GM23248 (cell line): ENCODE measurements at regions not wholly inside any gene's neighbourhood (a gene's known extent, or its start where the extent isn't known, plus 50 kb on each side); places are given as distances from the start of the nearest gene placed in this dataset.

Source experiments
- DNase-seq: peaks from one replicate; pipeline ENCODE4 v3.0.0-alpha.2; 2015
- H2AFZ ChIP-seq: fragments of 200-600 bp; sonication (generic); 2 replicates; pipeline ENCODE4 v1.6.1; 2016; ENCODE audit warnings: antibody characterized with exemption
- H3F3A ChIP-seq: fragments of 200-600 bp; sonication (generic); 2 replicates; pipeline ENCODE4 v1.6.1; 2016; ENCODE audit warnings: mild to moderate bottlenecking, antibody characterized with exemption, mixed run types; ENCODE audit not compliant: insufficient read depth
- H3K27ac ChIP-seq: fragments of 200-600 bp; sonication (generic); 2 replicates; pipeline ENCODE4 v1.5.1; 2016; ENCODE audit warnings: mild to moderate bottlenecking
- H3K27me3 ChIP-seq: fragments of 200-600 bp; sonication (generic); replicated peaks from 2 replicates; pipeline ENCODE4 v1.6.1; 2016; ENCODE audit warnings: mild to moderate bottlenecking; ENCODE audit not compliant: insufficient read depth
- H3K36me3 ChIP-seq: fragments of 200-600 bp; sonication (generic); 2 replicates; pipeline ENCODE4 v1.6.1; 2016; ENCODE audit warnings: low read depth, mild to moderate bottlenecking
- H3K4me1 ChIP-seq: fragments of 200-600 bp; sonication (generic); 2 replicates; pipeline ENCODE4 v1.6.1; 2016; ENCODE audit warnings: mild to moderate bottlenecking; ENCODE audit not compliant: insufficient read depth
- H3K4me2 ChIP-seq: fragments of 200-600 bp; sonication (generic); one replicate; pipeline ENCODE4 v1.6.1; 2016; ENCODE audit warnings: mild to moderate bottlenecking; ENCODE audit not compliant: unreplicated experiment
- H3K4me3 ChIP-seq: fragments of 200-600 bp; sonication (generic); 2 replicates; pipeline ENCODE4 v1.5.1; 2016; ENCODE audit warnings: mild to moderate bottlenecking
- H3K79me2 ChIP-seq: fragments of 200-600 bp; sonication (generic); 2 replicates; pipeline ENCODE4 v1.6.1; 2016; ENCODE audit warnings: mild to moderate bottlenecking; ENCODE audit not compliant: insufficient read depth
- H3K9ac ChIP-seq: fragments of 200-600 bp; sonication (generic); 2 replicates; pipeline ENCODE4 v1.6.1; 2016; ENCODE audit warnings: mild to moderate bottlenecking
- H3K9me2 ChIP-seq: fragments of 200-600 bp; sonication (generic); 2 replicates; pipeline ENCODE4 v1.6.1; 2016; ENCODE audit warnings: mixed run types, mild to moderate bottlenecking, moderate library complexity; ENCODE audit not compliant: insufficient read depth
- H3K9me3 ChIP-seq: fragments of 200-600 bp; sonication (generic); one replicate; pipeline ENCODE4 v1.6.1; 2017; ENCODE audit warnings: low read depth
- H4K20me1 ChIP-seq: fragments of 200-600 bp; sonication (generic); 2 replicates; pipeline ENCODE4 v1.6.0; 2016; ENCODE audit not compliant: insufficient read depth
- EZH2 ChIP-seq: fragments of 200-600 bp; sonication (generic); IDR thresholded peaks from 2 replicates; pipeline ENCODE4 v1.6.1; 2018; ENCODE audit warnings: antibody characterized with exemption, mild to moderate bottlenecking; ENCODE audit not compliant: insufficient read depth, poor library complexity, severe bottlenecking
- EZH2phosphoT487 ChIP-seq: fragments of 200-600 bp; sonication (generic); IDR thresholded peaks from 2 replicates; pipeline ENCODE4 v1.6.1; 2018; ENCODE audit warnings: antibody characterized with exemption, moderate library complexity, mild to moderate bottlenecking, low read depth; ENCODE audit not compliant: insufficient read depth
- WGBS, 2 experiments: methylation state at CpG; one replicate each; pipeline ENCODE4 v1.1.6; 2015 to 2017; ENCODE audit warnings: low lambda C conversion rate in 2 of 2, low coverage in 1 of 2; ENCODE audit errors: missing lambda C conversion rate in 2 of 2; 5-methylcytosine and 5-hydroxymethylcytosine counted together
- in situ Hi-C: fragments of 300-500 bp; cut with MboI; formaldehyde crosslinking; loops from 2 replicates; pipeline ENCODE4 v1.15.0; 2020

- peaks cover 5% of the 10 kb centered on the region for H3K9me3 ChIP-seq
- H3K4me3 ChIP-seq, result no peak overlapping the region
- TF ChIP-seq EZH2 (no peak), EZH2phosphoT487 (no peak)
- H4K20me1 ChIP-seq, result no peaks in the 10 kb centered on the region
- no peak overlapping the region for H2AFZ ChIP-seq
- no peak overlapping the region for H3K27ac ChIP-seq
- 0% methylated on average over 1 of the region's 1 CpG for WGBS, 2 experiments
- in situ Hi-C loops, result no loop called here
- H3K27me3 ChIP-seq, result no peaks in the 10 kb centered on the region
- H3K4me2 ChIP-seq, result no peak overlapping the region
- no peak for DNase-seq
- no peaks in the 10 kb centered on the region for H3K36me3 ChIP-seq
- H3K79me2 ChIP-seq, result no peaks in the 10 kb centered on the region
- H3K9ac ChIP-seq, result no peak overlapping the region
- no peaks in the 10 kb centered on the region for H3F3A ChIP-seq
- no peaks in the 10 kb centered on the region for H3K9me2 ChIP-seq
- H3K4me1 ChIP-seq, result no peaks in the 10 kb centered on the region
Observed at GRCh38 chr4:160316036-160316435, 1213.2 kb downstream of the RAPGEF2 start.

DNA sequence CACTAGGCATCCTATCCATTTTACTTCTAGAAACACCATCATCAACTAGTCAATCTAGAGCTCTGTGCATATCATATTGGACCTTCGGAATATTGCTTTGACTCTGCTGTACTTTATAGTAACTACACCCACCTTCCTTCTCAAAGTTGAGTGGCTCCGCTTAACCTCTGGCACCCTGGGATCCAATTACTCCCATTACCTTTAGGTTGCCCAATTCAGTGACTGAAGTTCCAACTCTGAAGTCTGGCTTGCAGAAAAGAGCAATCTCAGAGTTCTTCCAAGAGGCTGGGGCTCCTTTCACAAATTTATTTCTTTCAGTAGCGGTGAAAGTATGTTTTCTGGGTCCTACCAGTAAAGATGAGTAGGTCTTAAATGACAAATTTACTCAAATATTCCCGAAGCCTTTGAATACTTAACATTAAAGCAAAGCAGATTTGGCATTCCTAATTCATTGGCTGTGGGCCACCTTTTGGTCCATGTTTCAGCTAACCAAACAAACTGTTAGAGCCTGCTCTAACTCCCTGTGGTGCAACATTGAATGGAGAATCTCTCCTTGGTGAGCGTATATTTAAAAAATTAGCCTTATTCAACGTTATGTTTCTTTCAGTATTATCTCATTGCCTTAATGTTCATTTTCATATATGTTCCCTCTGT, 1215.8 kb downstream of the RAPGEF2 start:
- no peaks in the 10 kb centered on the region for H3K4me1 ChIP-seq
- no peaks in the 10 kb centered on the region for H3F3A ChIP-seq
- DNase-seq, result no peak
- no peaks in the 10 kb centered on the region for H3K36me3 ChIP-seq
- no peak overlapping the region for H3K4me2 ChIP-seq
- TF ChIP-seq EZH2phosphoT487, result no peak
- no peak for TF ChIP-seq EZH2
- H3K9me2 ChIP-seq, result no peaks in the 10 kb centered on the region
- 16% methylated on average over 6 of the region's 6 CpGs for WGBS, 2 experiments
- no peaks in the 10 kb centered on the region for H4K20me1 ChIP-seq
- no peak overlapping the region for H3K4me3 ChIP-seq
- in situ Hi-C loops, result no loop called here
- no peaks in the 10 kb centered on the region for H3K27me3 ChIP-seq
- no peaks in the 10 kb centered on the region for H3K79me2 ChIP-seq
- H2AFZ ChIP-seq, result no peak overlapping the region
- H3K9ac ChIP-seq, result no peak overlapping the region
- peaks cover 5% of the 10 kb centered on the region for H3K9me3 ChIP-seq
- no peak overlapping the region for H3K27ac ChIP-seq

DNA sequence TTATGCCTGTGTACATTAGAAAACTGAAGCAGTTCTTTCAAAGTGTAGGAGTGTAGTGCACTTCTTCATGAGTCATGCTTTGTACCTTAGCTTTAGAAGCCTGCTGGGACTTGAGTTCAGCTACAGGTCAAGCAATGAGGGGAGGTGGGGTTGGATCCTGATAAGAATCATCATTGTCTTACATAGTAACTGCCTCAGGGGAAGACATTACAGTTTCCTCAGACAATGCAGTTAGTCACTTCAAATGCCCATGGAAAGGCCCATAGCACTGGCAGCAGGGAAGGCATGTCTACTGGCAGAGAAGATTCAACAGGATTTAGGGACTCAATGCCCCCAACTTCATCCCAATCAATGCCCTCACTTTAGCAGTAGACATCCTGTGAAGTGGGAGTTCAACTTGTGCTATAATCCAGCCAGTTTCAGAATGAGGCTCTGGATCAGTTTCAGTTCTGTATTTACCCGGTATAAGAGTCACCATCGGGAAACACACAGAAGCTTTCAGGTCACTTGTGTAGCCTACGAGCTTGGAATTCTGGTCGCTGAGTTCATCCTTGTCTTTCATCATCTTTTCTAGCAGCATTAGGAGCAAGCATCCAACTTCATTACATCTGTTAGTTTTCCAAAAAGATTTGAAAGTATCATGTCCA, 1216.5 kb downstream of the RAPGEF2 start:
- 23 to 24% methylated on average over 4 of the region's 4 CpGs for WGBS, 2 experiments
- H2AFZ ChIP-seq, result no peak overlapping the region
- H3K27me3 ChIP-seq, result no peaks in the 10 kb centered on the region
- TF ChIP-seq EZH2 (no peak), EZH2phosphoT487 (no peak)
- in situ Hi-C loops, result no loop called here
- peaks cover 3% of the 10 kb centered on the region for H3K9me3 ChIP-seq
- no peaks in the 10 kb centered on the region for H3K79me2 ChIP-seq
- H3K4me2 ChIP-seq, result no peak overlapping the region
- H3K36me3 ChIP-seq, result no peaks in the 10 kb centered on the region
- no peaks in the 10 kb centered on the region for H3F3A ChIP-seq
- H3K9me2 ChIP-seq, result no peaks in the 10 kb centered on the region
- no peak overlapping the region for H3K27ac ChIP-seq
- H3K4me1 ChIP-seq, result no peaks in the 10 kb centered on the region
- no peaks in the 10 kb centered on the region for H4K20me1 ChIP-seq
- H3K9ac ChIP-seq, result no peak overlapping the region
- no peak for DNase-seq
- no peak overlapping the region for H3K4me3 ChIP-seq

- no peak for DNase-seq
- Histone ChIP-seq H3K9me2 (no peaks in the 10 kb centered on the region), H4K20me1 (no peaks in the 10 kb centered on the region), H3F3A (no peaks in the 10 kb centered on the region), H3K27me3 (no peaks in the 10 kb centered on the region), H3K27ac (no peak overlapping the region), H3K9me3 (no peaks in the 10 kb centered on the region), H3K4me2 (no peak overlapping the region), H3K9ac (no peak overlapping the region), H3K79me2 (no peaks in the 10 kb centered on the region), H3K4me1 (no peaks in the 10 kb centered on the region), H2AFZ (no peak overlapping the region), H3K4me3 (no peak overlapping the region), H3K36me3 (no peaks in the 10 kb centered on the region)
- in situ Hi-C loops, result no loop called here
- TF ChIP-seq EZH2phosphoT487, result no peak
- no peak for TF ChIP-seq EZH2
- 8% methylated on average over 2 of the region's 2 CpGs for WGBS, 2 experiments
Observed at GRCh38 chr4:160319868-160320260, 1217.0 kb downstream of the RAPGEF2 start.
